ENCODE measurements at regions not wholly inside any gene's neighbourhood (a gene's known extent, or its start where the extent isn't known, plus 50 kb on each side); places are given as distances from the start of the nearest gene placed in this dataset.

GRCh38 chr12:24718617-24719016, 230.3 kb downstream of the BCAT1 start:
- Mint-ChIP-seq H3K27ac (no peak overlapping the region), H3K36me3 (ENCODE audit: low read depth) (no peaks in the 10 kb centered on the region), H3K9me3 (ENCODE audit: insufficient read depth) (no peaks in the 10 kb centered on the region), H3K27me3 (ENCODE audit: low read depth) (no peaks in the 10 kb centered on the region), H3K4me3 (no peak overlapping the region), H3K4me1 (ENCODE audit: low read depth) (peaks cover 16% of the 10 kb centered on the region)
- DNase-seq (no peak), ATAC-seq (no peak)
- ChIA-PET POLR2A (interaction anchor here (0.7 kb wide), 1 partner anchor 1264 kb away, joined by 3 read pairs; no protein-coding TSS in a partner anchor), CTCF (interaction anchor here (0.6 kb wide), 1 partner anchor 39 kb away, joined by 3 read pairs; no protein-coding TSS in a partner anchor)

DNA sequence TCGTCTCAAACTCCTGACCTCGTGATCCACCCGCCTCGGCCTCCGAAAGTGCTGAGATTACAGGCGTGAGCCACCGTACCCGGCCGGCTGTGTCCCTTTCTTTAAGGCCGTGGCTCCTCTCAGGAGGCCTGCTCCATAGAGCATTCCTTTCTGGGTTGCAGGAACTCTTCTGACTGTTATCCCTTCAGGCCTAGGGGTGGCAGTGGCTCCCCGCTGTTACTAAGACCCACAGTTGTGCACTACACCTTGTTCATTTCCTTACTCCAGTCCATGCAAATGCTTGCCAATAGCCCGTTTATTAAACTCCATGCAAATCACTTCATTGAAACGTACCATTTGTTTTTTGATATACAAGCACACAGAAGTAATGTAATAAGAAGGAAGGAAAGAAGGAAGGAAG, 234.7 kb downstream of the BCAT1 start:
- no peaks in the 10 kb centered on the region for H3K27me3 Mint-ChIP-seq (ENCODE audit: low read depth)
- ChIA-PET POLR2A (no interaction called here), CTCF (interaction anchor here (0.6 kb wide), 1 partner anchor 10 kb away, joined by 4 read pairs; no protein-coding TSS in a partner anchor)
- no peaks in the 10 kb centered on the region for H3K36me3 Mint-ChIP-seq (ENCODE audit: low read depth)
- no peak overlapping the region for H3K4me3 Mint-ChIP-seq
- no peaks in the 10 kb centered on the region for H3K9me3 Mint-ChIP-seq (ENCODE audit: insufficient read depth)
- no peak overlapping the region for H3K27ac Mint-ChIP-seq
- DNase-seq (no peak), ATAC-seq (no peak)
- H3K4me1 Mint-ChIP-seq (ENCODE audit: low read depth), result peaks cover 8% of the 10 kb centered on the region

DNA sequence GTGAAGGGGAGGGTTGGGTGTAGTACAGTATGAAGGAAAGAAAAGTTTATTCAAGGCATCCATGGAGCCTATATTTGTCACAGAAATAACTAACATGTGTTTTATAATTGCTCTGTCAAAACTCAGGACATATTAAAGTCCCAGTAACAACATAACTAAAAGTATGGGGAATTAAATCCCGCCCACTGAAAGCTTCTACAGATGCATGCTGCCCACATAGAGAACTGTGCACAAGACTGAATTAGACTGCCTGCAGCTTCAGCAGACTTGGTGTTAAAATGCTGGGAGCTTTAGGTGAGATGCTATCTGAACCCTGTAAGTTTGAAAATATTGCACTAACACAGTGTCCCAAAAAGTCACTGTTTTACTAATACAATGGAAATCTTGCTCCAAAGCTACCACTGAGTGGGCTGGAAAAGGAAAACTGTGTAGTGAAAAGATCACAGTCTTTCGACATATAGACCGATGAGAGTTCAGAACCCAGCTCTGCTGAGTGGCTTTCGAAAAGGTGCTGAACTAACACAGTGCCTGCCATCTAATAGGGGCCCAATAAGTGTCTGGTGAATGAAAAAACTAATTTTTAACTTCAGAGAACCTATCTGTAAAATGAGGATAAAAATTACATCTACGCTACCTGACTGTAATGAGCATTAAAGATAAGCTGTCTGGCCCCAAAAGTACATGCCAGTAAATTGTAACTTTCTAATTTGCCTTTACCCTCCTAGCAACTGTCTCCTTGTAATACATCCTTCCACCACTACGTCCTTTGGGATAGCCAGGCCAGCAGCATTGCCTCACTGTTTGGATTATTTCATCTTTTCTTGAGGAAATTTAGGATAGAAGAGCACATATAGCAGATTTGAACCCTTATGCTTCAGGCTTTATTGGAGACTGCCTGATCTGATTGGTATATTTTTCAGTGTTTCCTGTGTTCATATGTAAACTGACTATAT, 237.6 kb downstream of the BCAT1 start:
- DNase-seq (no peak), ATAC-seq (no peak)
- H3K4me1 Mint-ChIP-seq (ENCODE audit: low read depth), result no peaks in the 10 kb centered on the region
- ChIA-PET POLR2A (no interaction called here), CTCF (no interaction called here)
- no peak overlapping the region for H3K4me3 Mint-ChIP-seq
- H3K27ac Mint-ChIP-seq, result no peak overlapping the region
- no peaks in the 10 kb centered on the region for H3K9me3 Mint-ChIP-seq (ENCODE audit: insufficient read depth)
- H3K36me3 Mint-ChIP-seq (ENCODE audit: low read depth), result no peaks in the 10 kb centered on the region
- no peaks in the 10 kb centered on the region for H3K27me3 Mint-ChIP-seq (ENCODE audit: low read depth)

DNA sequence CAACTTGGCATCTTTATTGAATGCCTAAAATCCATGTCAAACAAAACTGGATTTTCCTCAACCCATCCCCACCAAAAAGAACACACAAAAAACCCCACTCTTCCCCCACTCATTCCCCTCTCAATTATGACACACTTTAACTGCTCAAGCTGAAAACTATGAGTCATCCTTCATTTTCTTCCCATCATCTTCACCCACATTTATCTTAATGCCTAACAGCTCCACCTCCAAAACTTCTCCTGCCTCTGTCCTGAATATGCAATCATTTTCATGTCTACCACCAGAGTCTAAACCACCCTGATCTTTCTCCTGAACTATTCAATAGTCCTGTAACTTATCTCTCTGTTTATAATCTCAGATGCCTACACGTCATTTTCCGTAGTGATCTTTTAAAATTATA, 239.7 kb downstream of the BCAT1 start:
- no peaks in the 10 kb centered on the region for H3K36me3 Mint-ChIP-seq (ENCODE audit: low read depth)
- ATAC-seq, result no peak

GRCh38 chr12:24708718-24709117, 240.2 kb downstream of the BCAT1 start:
- H3K27ac Mint-ChIP-seq, result no peak overlapping the region
- ChIA-PET CTCF (no interaction called here), POLR2A (no interaction called here)
- no peaks in the 10 kb centered on the region for H3K4me1 Mint-ChIP-seq (ENCODE audit: low read depth)
- ATAC-seq (no peak), DNase-seq (no peak)
- no peaks in the 10 kb centered on the region for H3K36me3 Mint-ChIP-seq (ENCODE audit: low read depth)
- no peaks in the 10 kb centered on the region for H3K9me3 Mint-ChIP-seq (ENCODE audit: insufficient read depth)
- no peak overlapping the region for H3K4me3 Mint-ChIP-seq
- peaks cover 4% of the 10 kb centered on the region for H3K27me3 Mint-ChIP-seq (ENCODE audit: low read depth)

More for the DNA sequence above, 239.7 kb downstream of the BCAT1 start:
- H3K4me1 Mint-ChIP-seq (ENCODE audit: low read depth), result no peaks in the 10 kb centered on the region
- no peak overlapping the region for H3K27ac Mint-ChIP-seq
- ChIA-PET CTCF (no interaction called here), POLR2A (no interaction called here)
- peaks cover 4% of the 10 kb centered on the region for H3K27me3 Mint-ChIP-seq (ENCODE audit: low read depth)
- H3K9me3 Mint-ChIP-seq (ENCODE audit: insufficient read depth), result no peaks in the 10 kb centered on the region
- DNase-seq, result no peak
- no peak overlapping the region for H3K4me3 Mint-ChIP-seq

DNA sequence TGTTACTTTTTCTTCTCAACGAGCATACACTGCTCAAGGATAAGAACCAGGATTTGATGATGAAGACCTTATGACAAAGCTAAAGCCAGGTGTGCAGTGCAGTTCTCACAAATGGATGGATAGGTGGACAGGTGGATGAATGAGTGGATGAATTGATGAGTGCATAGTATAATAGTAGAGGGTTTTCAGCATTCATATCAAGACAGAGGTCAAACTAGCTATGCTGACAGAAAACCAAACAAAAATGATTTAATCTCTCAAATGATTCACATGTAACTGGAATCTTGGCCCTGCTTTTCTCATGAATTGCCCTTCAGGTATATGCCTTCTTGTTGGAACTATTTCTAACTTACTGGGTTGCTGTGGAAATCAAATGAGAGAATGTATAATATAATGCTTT, 240.9 kb downstream of the BCAT1 start:
- no peak overlapping the region for H3K27ac Mint-ChIP-seq
- ChIA-PET POLR2A (no interaction called here), CTCF (no interaction called here)
- ATAC-seq (no peak), DNase-seq (no peak)
- peaks cover 4% of the 10 kb centered on the region for H3K27me3 Mint-ChIP-seq (ENCODE audit: low read depth)
- H3K4me1 Mint-ChIP-seq (ENCODE audit: low read depth), result no peaks in the 10 kb centered on the region
- no peak overlapping the region for H3K4me3 Mint-ChIP-seq
- no peaks in the 10 kb centered on the region for H3K9me3 Mint-ChIP-seq (ENCODE audit: insufficient read depth)
- no peaks in the 10 kb centered on the region for H3K36me3 Mint-ChIP-seq (ENCODE audit: low read depth)

GRCh38 chr12:24707334-24707733, 241.6 kb downstream of the BCAT1 start:
- H3K27me3 Mint-ChIP-seq (ENCODE audit: low read depth), result peaks cover 4% of the 10 kb centered on the region
- H3K4me1 Mint-ChIP-seq (ENCODE audit: low read depth), result no peaks in the 10 kb centered on the region
- no peak overlapping the region for H3K4me3 Mint-ChIP-seq
- ATAC-seq (no peak), DNase-seq (no peak)
- no peaks in the 10 kb centered on the region for H3K36me3 Mint-ChIP-seq (ENCODE audit: low read depth)
- CTCF ChIA-PET, result no interaction called here
- no peak overlapping the region for H3K27ac Mint-ChIP-seq
- POLR2A ChIA-PET, result no interaction called here
- H3K9me3 Mint-ChIP-seq (ENCODE audit: insufficient read depth), result no peaks in the 10 kb centered on the region

DNA sequence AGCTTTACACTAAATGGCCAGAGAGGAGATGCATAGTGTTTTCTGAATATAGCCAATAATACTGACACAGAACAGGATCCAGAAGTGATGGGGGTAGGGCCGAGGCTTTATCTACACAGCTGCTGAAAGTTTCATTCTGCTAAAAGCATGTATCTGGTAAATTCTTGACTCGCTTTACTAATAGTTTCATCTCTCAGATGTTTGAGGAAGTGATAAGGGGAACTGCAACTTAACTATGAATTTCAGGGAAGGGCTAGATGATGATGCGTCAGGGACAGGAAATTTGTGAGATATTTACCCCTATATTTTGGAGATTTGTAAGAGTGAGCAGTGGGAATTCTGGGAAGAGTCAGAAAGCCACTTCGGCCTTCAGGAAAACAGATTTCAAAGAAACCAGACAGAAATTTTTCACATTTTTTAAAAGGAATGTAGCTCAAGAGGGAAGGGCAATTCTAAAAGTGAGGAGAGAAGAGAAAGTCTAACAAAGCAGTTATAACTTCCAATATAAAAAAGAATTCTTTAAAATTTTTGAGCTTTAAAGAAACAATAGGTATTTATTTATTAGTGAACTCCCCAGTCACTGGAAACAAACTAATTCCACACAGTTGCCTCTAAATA, 243.1 kb downstream of the BCAT1 start:
- peaks cover 4% of the 10 kb centered on the region for H3K27me3 Mint-ChIP-seq (ENCODE audit: low read depth)
- DNase-seq, result no peak
- H3K4me1 Mint-ChIP-seq (ENCODE audit: low read depth), result no peaks in the 10 kb centered on the region
- no peak overlapping the region for H3K27ac Mint-ChIP-seq
- no peaks in the 10 kb centered on the region for H3K36me3 Mint-ChIP-seq (ENCODE audit: low read depth)
- CTCF ChIA-PET, result no interaction called here
- H3K4me3 Mint-ChIP-seq, result no peak overlapping the region
- no peaks in the 10 kb centered on the region for H3K9me3 Mint-ChIP-seq (ENCODE audit: insufficient read depth)
- no peak for ATAC-seq
- POLR2A ChIA-PET, result no interaction called here

GRCh38 chr12:24705216-24705615, 243.7 kb downstream of the BCAT1 start:
- CTCF ChIA-PET, result no interaction called here
- no peaks in the 10 kb centered on the region for H3K36me3 Mint-ChIP-seq (ENCODE audit: low read depth)
- H3K4me1 Mint-ChIP-seq (ENCODE audit: low read depth), result no peaks in the 10 kb centered on the region
- ATAC-seq, result no peak
- no peak for DNase-seq
- POLR2A ChIA-PET, result no interaction called here
- no peak overlapping the region for H3K4me3 Mint-ChIP-seq
- H3K9me3 Mint-ChIP-seq (ENCODE audit: insufficient read depth), result no peaks in the 10 kb centered on the region
- no peak overlapping the region for H3K27ac Mint-ChIP-seq
- H3K27me3 Mint-ChIP-seq (ENCODE audit: low read depth), result peaks cover 4% of the 10 kb centered on the region

- CTCF ChIA-PET, result no interaction called here
- H3K27ac Mint-ChIP-seq, result no peak overlapping the region
Measured at GRCh38 chr12:24701343-24701742, 247.6 kb downstream of the BCAT1 start.

GRCh38 chr12:24698972-24699371, 249.9 kb downstream of the BCAT1 start:
- no peak overlapping the region for H3K4me3 Mint-ChIP-seq
- H3K9me3 Mint-ChIP-seq (ENCODE audit: insufficient read depth), result no peaks in the 10 kb centered on the region
- no peaks in the 10 kb centered on the region for H3K4me1 Mint-ChIP-seq (ENCODE audit: low read depth)
- no peaks in the 10 kb centered on the region for H3K36me3 Mint-ChIP-seq (ENCODE audit: low read depth)
- DNase-seq (no peak), ATAC-seq (no peak)
- no peak overlapping the region for H3K27ac Mint-ChIP-seq
- CTCF ChIA-PET, result no interaction called here
- POLR2A ChIA-PET, result no interaction called here
- peaks cover 3% of the 10 kb centered on the region for H3K27me3 Mint-ChIP-seq (ENCODE audit: low read depth)

More at GRCh38 chr12:24701343-24701742, 247.6 kb downstream of the BCAT1 start:
- Mint-ChIP-seq H3K4me1 (ENCODE audit: low read depth) (no peaks in the 10 kb centered on the region), H3K36me3 (ENCODE audit: low read depth) (no peaks in the 10 kb centered on the region), H3K27me3 (ENCODE audit: low read depth) (peaks cover 7% of the 10 kb centered on the region), H3K4me3 (no peak overlapping the region), H3K9me3 (ENCODE audit: insufficient read depth) (no peaks in the 10 kb centered on the region)
- ATAC-seq, result no peak
- POLR2A ChIA-PET, result no interaction called here
- no peak for DNase-seq

DNA sequence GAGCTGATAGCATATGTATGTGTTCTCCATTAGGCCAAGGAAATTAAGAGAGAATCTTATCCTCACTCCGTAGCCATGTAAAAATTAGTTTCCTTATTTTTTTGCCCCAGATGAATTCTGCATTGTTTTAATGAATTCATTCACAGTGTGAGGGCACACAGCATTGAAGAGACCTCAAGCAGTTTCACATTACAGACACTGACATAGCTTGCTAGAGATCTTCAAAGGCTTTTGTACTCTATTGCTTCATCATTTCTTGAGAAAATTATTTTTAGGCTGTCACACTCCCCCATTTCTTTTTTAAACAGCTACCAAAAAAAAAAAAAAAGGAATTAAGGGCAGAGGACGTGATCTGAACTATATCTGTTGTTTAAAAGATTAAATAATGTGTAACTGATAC, 251.1 kb downstream of the BCAT1 start:
- Mint-ChIP-seq H3K4me3 (no peak overlapping the region), H3K4me1 (ENCODE audit: low read depth) (no peaks in the 10 kb centered on the region), H3K27ac (no peak overlapping the region), H3K9me3 (ENCODE audit: insufficient read depth) (no peaks in the 10 kb centered on the region), H3K27me3 (ENCODE audit: low read depth) (peaks cover 3% of the 10 kb centered on the region), H3K36me3 (ENCODE audit: low read depth) (no peaks in the 10 kb centered on the region)
- ChIA-PET CTCF (no interaction called here), POLR2A (no interaction called here)
- ATAC-seq (no peak), DNase-seq (no peak)
